Gastrocnemius medialis (tissue), 4 donors: ENCODE measurements at regions not wholly inside any gene's neighbourhood (a gene's known extent, or its start where the extent isn't known, plus 50 kb on each side); places are given as distances from the start of the nearest gene placed in this dataset.
A peak's percentile ranks its signal among the peaks of the same experiment; 100 is the strongest.

Experiments used
- ATAC-seq, 2 donors: fragments of 150-250 bp; one replicate each; pipeline ENCODE4 v1.9.1; 2016
- DNase-seq, 2 donors: peaks; one replicate each; pipeline ENCODE4 v3.0.0-alpha.2; 2019
- H3K27ac ChIP-seq, 4 donors: fragments of 200-600 bp; sonication (generic); 1 replicate in 1 of 4; 2 replicates in 3 of 4; pipeline ENCODE4 v1.5.1; 2016 to 2018; ENCODE audit warnings: mild to moderate bottlenecking in 2 of 4, moderate library complexity in 1 of 4
- H3K27me3 ChIP-seq, 3 donors: fragments of 200-600 bp; sonication (generic) in 2 of 3; 1 replicate in 1 of 3; 2 replicates in 2 of 3; pipeline versions ENCODE4 v1.5.1 to v1.6.0; 2016 to 2019; ENCODE audit warnings: mild to moderate bottlenecking in 1 of 3, moderate library complexity in 1 of 3
- H3K36me3 ChIP-seq, 2 donors: fragments of 200-600 bp; sonication (generic) in 1 of 2; one replicate each; pipeline ENCODE4 v1.5.1; 2017 to 2018
- H3K4me1 ChIP-seq, 2 donors: fragments of 200-600 bp; sonication (generic) in 1 of 2; one replicate each; pipeline ENCODE4 v1.5.1; 2016 to 2017; ENCODE audit warnings: mild to moderate bottlenecking in 2 of 2
- H3K4me3 ChIP-seq, 4 donors: fragments of 200-600 bp; sonication (generic) in 3 of 4; 1 replicate in 1 of 4; 2 replicates in 3 of 4; pipeline ENCODE4 v1.5.1; 2016 to 2019; ENCODE audit warnings: mild to moderate bottlenecking in 2 of 4
- H3K9me3 ChIP-seq, 3 donors: fragments of 200-600 bp; sonication (generic) in 2 of 3; 1 replicate in 1 of 3; 2 replicates in 2 of 3; pipeline ENCODE4 v1.5.1; 2016 to 2019
- CTCF ChIP-seq, 5 experiments: fragments of 450-650 bp in 3 of 5; fragments of 200-600 bp in 2 of 5; sonication (generic) in 2 of 5; IDR thresholded peaks in 4 of 5; conservative IDR thresholded peaks in 1 of 5; 1 replicate in 4 of 5; 2 replicates in 1 of 5; pipeline ENCODE4 v1.5.1; 2016 to 2019; ENCODE audit warnings: antibody characterized with exemption in 5 of 5, mild to moderate bottlenecking in 3 of 5, moderate library complexity in 3 of 5
- POLR2A ChIP-seq, 2 donors: fragments of 450-650 bp; IDR thresholded peaks; one replicate each; pipeline ENCODE4 v1.6.1; 2017; ENCODE audit warnings: antibody characterized with exemption in 2 of 2, mild to moderate bottlenecking in 2 of 2, moderate library complexity in 2 of 2
- in situ Hi-C, 4 donors: fragments of 200-750 bp; cut with MboI; loops; one replicate each; pipeline versions ENCODE4 v1.15.0 to v1.8.0; 2017; ENCODE audit warnings: low sequenced_read_pairs in 4 of 4
- intact Hi-C: fragments of 100-400 bp; cut with DNase I; formaldehyde crosslinking; loops from one replicate; pipeline ENCODE4 v1.15.1; 2023; ENCODE audit warnings: low total_unique reads

DNA sequence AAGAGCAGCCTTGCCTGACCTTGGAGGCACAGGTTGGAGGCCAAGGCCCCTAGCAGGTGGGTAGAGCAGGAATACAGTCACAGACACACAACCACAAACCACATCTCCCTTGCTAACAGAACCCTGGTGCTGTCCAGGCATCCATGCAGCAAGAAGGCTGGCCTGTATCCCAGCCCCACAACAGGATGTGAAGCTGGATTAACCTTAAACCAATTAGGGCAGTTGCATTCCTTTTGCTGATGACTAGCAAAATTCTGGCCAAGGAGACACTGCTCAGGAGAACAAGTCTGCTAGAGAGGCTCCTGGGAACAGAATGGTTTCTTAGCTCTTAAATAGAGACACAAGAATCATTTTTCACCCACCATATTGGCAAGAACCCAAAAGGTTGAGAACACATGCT, 97.8 kb downstream of the C5orf15 start:
- no peak for TF ChIP-seq CTCF (IDR thresholded peaks at IDR 0.05 in 4 of 5, conservative IDR thresholded peaks at IDR 0.05 in 1 of 5)
- Histone ChIP-seq H3K27me3 (no peaks in the 10 kb centered on the region), H3K27ac (no peak overlapping the region), H3K36me3 (no peaks in the 10 kb centered on the region), H3K4me1 (peaks cover 8 to 9% of the 10 kb centered on the region in 2 donors), H3K4me3 (no peak overlapping the region), H3K9me3 (no peaks in the 10 kb centered on the region)
- intact Hi-C loops (no loop called here), in situ Hi-C loops (loop anchor here in 1 of 4 donors (25.0 kb wide), 2 partner anchors 458 to 758 kb away; no protein-coding TSS in a partner anchor)
- ATAC-seq (no peak), DNase-seq (no peak)

GRCh38 chr5:133869519-133870335, 98.7 kb downstream of the C5orf15 start:
- ATAC-seq (peak; percentile 94 to 96), DNase-seq (peak; percentile 62 to 85)
- TF ChIP-seq CTCF (IDR thresholded peaks at IDR 0.05 in 4 of 5, conservative IDR thresholded peaks at IDR 0.05 in 1 of 5), result peak in 2 of 5 experiments; percentile 16 to 39
- no peak for TF ChIP-seq POLR2A (IDR thresholded peaks at IDR 0.05)
- in situ Hi-C loops (loop anchor here (10.0 to 25.0 kb wide), 5 partner anchors 95 to 757 kb away; no protein-coding TSS in a partner anchor), intact Hi-C loops (loop anchor here (1.0 to 2.0 kb wide), 4 partner anchors 49 to 115 kb away; no protein-coding TSS in a partner anchor)
- Histone ChIP-seq H3K27ac (peak overlapping the region; percentile 74 to 83 (median 77)), H3K9me3 (no peaks in the 10 kb centered on the region), H3K36me3 (no peaks in the 10 kb centered on the region), H3K4me3 (peak overlapping the region; percentile 42 to 58 (median 44)), H3K27me3 (no peaks in the 10 kb centered on the region), H3K4me1 (peaks cover 8 to 9% of the 10 kb centered on the region in 2 donors)

DNA sequence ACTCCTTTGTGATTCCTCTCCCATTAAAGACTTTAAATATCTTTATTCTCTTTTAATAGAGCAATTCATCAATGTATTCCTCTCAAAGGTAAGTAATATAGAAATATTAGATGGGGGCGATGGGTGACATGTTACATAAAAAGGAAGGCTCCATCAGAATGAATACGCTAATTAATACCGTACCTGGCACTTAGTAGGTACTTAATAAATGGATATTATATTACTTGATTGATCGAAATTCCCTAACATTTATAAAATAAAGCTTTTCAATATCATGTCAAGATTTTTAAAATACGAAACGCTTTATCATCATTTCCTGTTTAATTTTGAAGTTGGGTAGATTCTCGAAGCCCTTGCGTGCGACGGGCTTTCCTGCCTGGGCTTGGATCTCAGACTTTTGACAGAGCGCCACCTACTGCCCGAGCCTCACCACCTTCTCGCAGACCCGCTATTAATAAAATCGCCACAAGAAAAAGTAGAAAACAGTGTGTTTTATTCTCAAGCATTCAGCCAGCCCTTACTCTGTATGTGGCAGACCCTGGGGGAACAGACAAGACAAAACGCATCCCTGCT, 99.4 kb downstream of the C5orf15 start:
- Histone ChIP-seq H3K27ac (peak overlapping the region; percentile 74 to 83 (median 77)), H3K9me3 (no peaks in the 10 kb centered on the region), H3K36me3 (no peaks in the 10 kb centered on the region), H3K27me3 (no peaks in the 10 kb centered on the region), H3K4me1 (peaks cover 8 to 9% of the 10 kb centered on the region in 2 donors), H3K4me3 (peak overlapping the region; percentile 42 to 58 (median 44))
- intact Hi-C loops (loop anchor here (1.0 to 2.0 kb wide), 4 partner anchors 48 to 115 kb away; no protein-coding TSS in a partner anchor), in situ Hi-C loops (loop anchor here (10.0 to 25.0 kb wide), 5 partner anchors 94 to 757 kb away; no protein-coding TSS in a partner anchor)
- ATAC-seq, result peak; percentile 79 to 80
- DNase-seq, result peak; percentile 53 to 62
- no peak for TF ChIP-seq POLR2A (IDR thresholded peaks at IDR 0.05)
- peak; percentile 80 to 86 (median 82) for TF ChIP-seq CTCF (IDR thresholded peaks at IDR 0.05 in 4 of 5, conservative IDR thresholded peaks at IDR 0.05 in 1 of 5)

- DNase-seq, result no peak
- TF ChIP-seq CTCF (IDR thresholded peaks at IDR 0.05 in 4 of 5, conservative IDR thresholded peaks at IDR 0.05 in 1 of 5) (no peak), POLR2A (IDR thresholded peaks at IDR 0.05) (no peak)
- Histone ChIP-seq H3K4me1 (peaks cover 8 to 9% of the 10 kb centered on the region in 2 donors), H3K36me3 (no peaks in the 10 kb centered on the region), H3K27ac (no peak overlapping the region), H3K4me3 (no peak overlapping the region), H3K9me3 (no peaks in the 10 kb centered on the region), H3K27me3 (no peaks in the 10 kb centered on the region)
- in situ Hi-C loops (loop anchor here (10.0 to 25.0 kb wide), 5 partner anchors 93 to 756 kb away; no protein-coding TSS in a partner anchor), intact Hi-C loops (loop anchor here (2.0 kb wide), 1 partner anchor 47 kb away; no protein-coding TSS in a partner anchor)
- no peak for ATAC-seq
Measured at GRCh38 chr5:133867851-133868545, 100.4 kb downstream of the C5orf15 start.
